ENCODE measurements at regions not wholly inside any gene's neighbourhood (a gene's known extent, or its start where the extent isn't known, plus 50 kb on each side); places are given as distances from the start of the nearest gene placed in this dataset.
A peak's percentile ranks its signal among the peaks of the same experiment; 100 is the strongest.
"Not testable (repeated sequence)": the region's sequence is repeated elsewhere in the genome, so short reads cannot be mapped to it uniquely, and the experiment has no call there.

- Histone ChIP-seq H3K36me3 (no peaks in the 10 kb centered on the region), H3K27me3 (no peaks in the 10 kb centered on the region), H3K9me3 (no peaks in the 10 kb centered on the region), H3K4me3 (no peak overlapping the region)
- peak; percentile 0 for DNase-seq
These were observed 1039.3 kb downstream of the STPG2 start for GRCh38 chr4:97104006-97104405.

GRCh38 chr4:97104666-97105065 is 1038.6 kb downstream of the STPG2 start:
- Histone ChIP-seq H3K36me3 (no peaks in the 10 kb centered on the region), H3K4me3 (no peak overlapping the region), H3K9me3 (no peaks in the 10 kb centered on the region), H3K27me3 (no peaks in the 10 kb centered on the region)
- no peak for DNase-seq

DNA sequence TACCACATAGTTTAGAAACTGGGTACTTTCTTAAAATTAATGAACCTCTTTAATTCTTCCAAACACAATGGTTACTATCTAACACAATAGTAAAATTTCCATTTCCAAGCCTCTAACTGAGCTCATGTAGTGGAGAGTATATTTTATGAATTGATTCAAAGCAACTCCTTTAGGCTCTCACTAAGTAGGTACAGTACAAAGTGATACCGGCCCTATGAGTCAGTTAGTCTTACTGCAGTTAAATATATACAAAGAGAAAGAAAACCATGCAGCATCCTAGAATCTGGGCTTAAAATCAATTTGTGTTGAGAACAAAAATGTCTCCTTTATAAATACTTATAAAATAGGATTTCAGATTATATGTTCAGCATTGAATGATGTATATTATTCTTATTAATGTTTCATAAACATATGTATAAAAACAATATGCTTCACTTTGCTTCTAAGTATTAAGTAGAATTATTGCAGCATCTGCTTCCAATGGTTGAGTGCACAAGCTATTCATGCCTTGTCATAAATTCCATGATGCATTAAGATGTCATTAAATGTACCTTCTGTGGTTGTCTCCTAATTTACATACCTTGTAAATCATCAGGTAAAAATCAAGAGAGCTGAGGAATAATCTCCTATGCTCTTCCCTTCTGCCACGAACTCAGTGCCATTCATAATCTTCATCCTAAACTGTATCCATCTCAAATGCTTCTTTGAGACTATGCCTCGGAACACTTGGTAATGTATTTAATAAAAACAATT is 1037.8 kb downstream of the STPG2 start:
- DNase-seq = no peak
- H3K9me3 ChIP-seq = no peaks in the 10 kb centered on the region
- H3K27me3 ChIP-seq = no peaks in the 10 kb centered on the region
- H3K36me3 ChIP-seq = no peaks in the 10 kb centered on the region
- H3K4me3 ChIP-seq = no peak overlapping the region

DNA sequence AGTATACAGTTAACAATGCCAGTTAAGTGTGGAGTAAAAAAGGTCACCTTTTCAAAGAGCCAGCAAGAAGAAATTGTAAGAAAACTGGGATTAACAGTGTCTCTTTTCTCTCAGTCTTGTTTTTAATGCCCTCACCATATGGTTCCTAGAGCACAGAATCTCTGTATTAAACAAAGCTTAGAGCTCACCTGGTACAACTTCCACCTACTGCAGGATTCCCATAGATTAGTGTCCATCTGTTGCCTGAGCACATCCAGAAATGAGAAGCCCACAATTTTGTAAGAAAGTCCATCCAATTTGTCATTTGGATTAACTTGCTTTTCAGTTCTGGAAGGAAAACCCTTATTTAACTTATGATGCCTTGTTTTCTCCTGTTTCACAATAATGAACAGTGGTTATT is 1037.1 kb downstream of the STPG2 start:
- no peak for DNase-seq
- Histone ChIP-seq H3K27me3 (no peaks in the 10 kb centered on the region), H3K36me3 (no peaks in the 10 kb centered on the region), H3K4me3 (no peak overlapping the region), H3K9me3 (no peaks in the 10 kb centered on the region)

GRCh38 chr4:97110506-97110905 is 1032.8 kb downstream of the STPG2 start:
- Histone ChIP-seq H3K36me3 (no peaks in the 10 kb centered on the region), H3K4me3 (no peak overlapping the region), H3K27me3 (no peaks in the 10 kb centered on the region), H3K9me3 (no peaks in the 10 kb centered on the region)
- no peak for DNase-seq

DNA sequence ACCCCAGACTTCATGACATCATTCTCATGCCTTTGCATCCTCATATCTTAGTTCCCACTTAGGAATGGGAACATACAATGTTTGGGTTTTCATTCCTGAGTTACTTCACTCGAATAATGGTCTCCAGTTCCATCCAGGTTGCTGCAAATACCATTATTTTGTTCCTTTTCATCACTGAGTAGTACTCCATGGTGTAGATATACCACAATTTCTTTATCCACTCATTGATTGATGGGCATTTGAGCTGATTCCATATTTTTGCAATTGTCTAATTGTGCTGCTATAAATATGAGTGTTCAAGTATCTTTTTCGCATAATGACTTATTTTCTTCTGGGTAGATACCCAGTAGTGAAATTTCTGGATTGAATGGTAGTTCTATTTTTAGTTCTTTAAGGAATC is 1026.8 kb downstream of the STPG2 start:
- Histone ChIP-seq H3K4me3 (no peak overlapping the region), H3K9me3 (no peaks in the 10 kb centered on the region), H3K27me3 (no peaks in the 10 kb centered on the region), H3K36me3 (no peaks in the 10 kb centered on the region)
- DNase-seq = no peak

DNA sequence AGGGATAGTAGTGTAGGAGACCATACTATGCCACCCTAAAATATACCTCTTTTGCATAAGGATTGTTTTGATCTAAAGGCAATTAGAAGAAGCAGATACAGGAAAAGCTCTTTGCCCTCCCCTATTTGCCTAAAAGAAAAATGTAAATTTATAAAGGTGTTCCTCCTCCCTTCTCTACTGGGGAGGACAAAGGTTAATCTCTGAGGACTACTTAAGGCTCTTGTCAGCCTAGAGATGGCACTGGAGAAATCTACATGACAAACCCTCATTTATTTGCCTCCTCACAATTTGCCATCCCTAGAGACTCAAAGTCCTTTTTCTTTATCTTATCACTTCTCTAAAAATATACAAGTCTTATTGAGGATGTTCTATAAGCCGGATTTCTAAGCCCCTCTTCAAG is 1021.8 kb downstream of the STPG2 start:
- no peak for DNase-seq

DNA sequence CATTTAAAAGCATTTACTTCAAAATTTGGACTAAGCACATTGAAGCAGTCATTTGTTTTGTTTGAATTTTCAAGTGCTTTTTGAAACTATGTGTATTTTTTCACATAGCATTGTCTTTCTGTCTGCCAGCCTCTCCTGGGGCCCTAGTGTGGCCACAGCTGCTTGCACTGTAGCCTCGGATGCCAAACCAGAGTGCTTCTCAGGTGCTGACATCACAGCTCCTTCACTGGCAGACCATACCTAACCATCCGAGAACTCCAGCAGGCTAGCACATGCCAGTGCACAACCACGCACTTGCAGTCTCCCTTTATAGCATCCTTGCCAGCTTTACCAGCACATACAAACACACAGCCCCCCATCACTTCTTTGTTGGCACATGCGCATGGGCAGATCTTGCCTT is 1019.7 kb downstream of the STPG2 start:
- no peaks in the 10 kb centered on the region for H3K27me3 ChIP-seq
- H3K36me3 ChIP-seq = no peaks in the 10 kb centered on the region
- no peak for DNase-seq
- no peak overlapping the region for H3K4me3 ChIP-seq
- H3K9me3 ChIP-seq = no peaks in the 10 kb centered on the region

More for the DNA sequence above, 1021.8 kb downstream of the STPG2 start:
- H3K36me3 ChIP-seq = no peaks in the 10 kb centered on the region
- no peak overlapping the region for H3K4me3 ChIP-seq
- no peaks in the 10 kb centered on the region for H3K27me3 ChIP-seq
- H3K9me3 ChIP-seq = no peaks in the 10 kb centered on the region

DNA sequence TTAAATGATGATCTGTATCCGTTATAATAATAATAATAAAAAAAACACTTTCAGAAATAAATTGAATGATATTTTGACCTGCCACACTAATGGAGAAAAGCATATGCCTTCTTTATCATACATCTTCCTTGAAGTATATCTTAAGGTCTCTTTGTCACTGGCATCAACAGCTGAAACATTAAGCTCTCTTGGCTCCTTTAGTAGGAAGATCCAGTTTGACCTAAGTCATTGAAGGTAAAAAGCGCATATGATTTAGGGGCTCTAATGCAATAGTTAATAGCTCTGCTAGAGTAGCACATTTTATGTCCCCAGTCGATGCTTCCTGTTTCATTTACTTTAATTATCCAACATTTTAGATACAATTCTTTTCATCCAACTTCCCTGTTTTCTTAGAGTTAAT is 1010.8 kb downstream of the STPG2 start:
- H3K36me3 ChIP-seq = no peaks in the 10 kb centered on the region
- H3K9me3 ChIP-seq = no peaks in the 10 kb centered on the region
- H3K4me3 ChIP-seq = no peak overlapping the region
- H3K27me3 ChIP-seq = no peaks in the 10 kb centered on the region
- no peak for DNase-seq

- Histone ChIP-seq H3K4me3 (no peak overlapping the region), H3K27me3 (no peaks in the 10 kb centered on the region), H3K9me3 (no peaks in the 10 kb centered on the region), H3K36me3 (no peaks in the 10 kb centered on the region)
- no peak for DNase-seq
These were observed 1008.8 kb downstream of the STPG2 start for GRCh38 chr4:97134456-97134855.

DNA sequence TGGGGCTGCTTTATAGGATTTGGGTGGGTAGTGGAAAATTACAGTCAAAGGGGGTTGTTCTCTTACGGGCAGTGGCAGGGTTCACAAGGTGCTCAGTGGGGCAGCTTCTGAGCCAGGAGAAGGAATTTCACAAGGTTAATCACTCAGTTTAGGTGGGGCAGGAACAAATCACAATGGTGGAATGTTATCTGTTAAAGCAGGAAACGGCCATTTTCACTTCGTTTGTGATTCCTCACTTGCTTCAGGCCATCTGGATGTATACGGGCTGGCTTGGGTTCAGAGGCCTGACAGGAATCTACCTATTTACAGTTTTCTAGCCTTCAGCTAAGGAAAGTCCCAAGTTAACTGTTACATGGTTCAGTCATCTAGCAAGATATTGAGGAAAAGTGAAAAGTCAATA is 1003.5 kb downstream of the STPG2 start:
- DNase-seq = no peak
- H3K9me3 ChIP-seq = no peaks in the 10 kb centered on the region
- no peaks in the 10 kb centered on the region for H3K27me3 ChIP-seq
- H3K4me3 ChIP-seq = no peak overlapping the region
- no peaks in the 10 kb centered on the region for H3K36me3 ChIP-seq

GRCh38 chr4:97140545-97140944 is 1002.7 kb downstream of the STPG2 start:
- H3K27me3 ChIP-seq = no peaks in the 10 kb centered on the region
- DNase-seq = no peak
- no peaks in the 10 kb centered on the region for H3K9me3 ChIP-seq
- no peak overlapping the region for H3K4me3 ChIP-seq
- H3K36me3 ChIP-seq = no peaks in the 10 kb centered on the region

DNA sequence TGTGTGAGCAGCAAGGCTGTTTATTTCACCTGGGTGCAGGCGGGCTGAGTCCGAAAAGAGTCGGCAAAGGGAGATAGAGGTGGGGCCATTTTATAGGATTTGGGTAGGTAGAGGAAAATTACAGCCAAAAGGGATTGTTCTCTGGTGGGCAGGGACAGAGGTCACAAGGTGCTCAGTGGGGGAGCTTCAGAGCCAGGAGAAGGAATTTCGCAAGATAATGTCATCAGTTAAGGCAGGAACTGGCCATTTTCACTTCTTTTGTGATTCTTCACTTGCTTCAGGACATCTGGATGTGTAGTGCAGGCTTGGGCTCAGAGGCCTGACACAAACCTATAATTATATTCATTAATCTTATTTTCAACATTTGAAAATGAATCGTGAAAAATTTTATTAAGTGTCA is 1001.9 kb downstream of the STPG2 start:
- H3K36me3 ChIP-seq, DNase-seq, H3K27me3 ChIP-seq, H3K9me3 ChIP-seq, H3K4me3 ChIP-seq: not testable (repeated sequence)

DNA sequence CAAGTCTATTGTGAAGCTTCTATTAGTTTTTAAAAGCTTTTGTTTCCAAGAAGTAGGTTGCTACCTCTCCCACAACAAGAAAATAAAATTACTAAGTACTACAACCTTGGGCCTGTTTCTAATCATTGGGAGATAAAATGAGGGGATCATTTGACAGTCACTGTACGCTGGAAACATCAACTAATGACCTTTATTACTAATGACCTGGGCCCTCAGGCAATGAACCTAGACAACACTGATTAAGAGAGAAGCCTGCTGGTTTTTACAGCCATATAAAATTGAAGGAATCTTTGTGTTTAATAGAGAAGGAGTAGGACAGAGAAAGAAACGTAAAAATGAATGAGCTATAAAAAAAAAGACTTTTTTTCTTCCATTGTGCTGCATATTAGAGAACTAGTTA is 1000.9 kb downstream of the STPG2 start:
- Histone ChIP-seq H3K27me3 (no peaks in the 10 kb centered on the region), H3K36me3 (no peaks in the 10 kb centered on the region), H3K4me3 (no peak overlapping the region), H3K9me3 (no peaks in the 10 kb centered on the region)
- no peak for DNase-seq

GRCh38 chr4:97142893-97143292 is 1000.4 kb downstream of the STPG2 start:
- H3K36me3 ChIP-seq = no peaks in the 10 kb centered on the region
- no peak for DNase-seq
- no peaks in the 10 kb centered on the region for H3K27me3 ChIP-seq
- no peaks in the 10 kb centered on the region for H3K9me3 ChIP-seq
- H3K4me3 ChIP-seq = no peak overlapping the region

DNA sequence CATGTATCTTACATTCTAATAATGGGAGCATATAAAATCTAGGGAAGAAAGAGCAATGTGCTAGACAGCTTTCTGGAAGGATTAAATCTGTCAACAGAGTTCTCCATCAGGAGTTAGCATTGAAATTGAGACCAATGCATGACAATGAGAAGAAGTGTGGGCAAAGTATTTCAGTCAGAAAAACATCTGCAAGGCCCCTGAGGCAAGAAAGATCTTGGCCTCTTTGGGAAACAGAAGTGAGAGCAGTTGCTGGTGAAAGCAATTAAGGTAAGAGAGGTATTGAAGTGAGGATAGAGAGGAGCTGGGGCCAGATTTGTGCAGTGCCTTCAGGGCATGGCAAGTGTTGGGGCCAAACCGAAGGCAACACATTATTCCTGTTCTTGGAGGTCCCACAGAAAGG is 999.1 kb downstream of the STPG2 start:
- DNase-seq = no peak
- Histone ChIP-seq H3K36me3 (no peaks in the 10 kb centered on the region), H3K27me3 (no peaks in the 10 kb centered on the region), H3K9me3 (no peaks in the 10 kb centered on the region), H3K4me3 (no peak overlapping the region)

DNA sequence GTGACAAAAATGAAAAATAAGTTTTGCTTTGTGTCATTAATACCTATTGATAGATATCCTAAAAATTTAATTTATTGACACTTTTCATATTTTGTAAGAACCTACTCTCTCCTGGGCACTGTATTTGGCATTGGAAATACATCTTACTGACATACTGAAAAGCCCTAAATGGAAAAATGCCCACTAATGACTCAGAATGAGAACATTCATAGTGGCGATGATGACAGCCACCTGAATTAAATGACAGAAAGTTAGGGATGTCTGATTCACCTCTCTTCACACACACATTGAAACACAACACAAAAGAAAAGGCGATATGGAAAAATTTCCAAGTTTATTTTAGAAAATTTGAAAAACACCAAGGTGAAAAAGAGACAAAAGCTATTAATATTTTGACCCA is 992.3 kb downstream of the STPG2 start:
- no peaks in the 10 kb centered on the region for H3K36me3 ChIP-seq

GRCh38 chr4:97152149-97152548 is 991.1 kb downstream of the STPG2 start:
- no peaks in the 10 kb centered on the region for H3K9me3 ChIP-seq
- no peak overlapping the region for H3K4me3 ChIP-seq
- H3K36me3 ChIP-seq = no peaks in the 10 kb centered on the region
- no peak for DNase-seq
- H3K27me3 ChIP-seq = no peaks in the 10 kb centered on the region

More for the DNA sequence above, 992.3 kb downstream of the STPG2 start:
- H3K27me3 ChIP-seq = no peaks in the 10 kb centered on the region
- no peak overlapping the region for H3K4me3 ChIP-seq
- no peaks in the 10 kb centered on the region for H3K9me3 ChIP-seq
- DNase-seq = no peak

DNA sequence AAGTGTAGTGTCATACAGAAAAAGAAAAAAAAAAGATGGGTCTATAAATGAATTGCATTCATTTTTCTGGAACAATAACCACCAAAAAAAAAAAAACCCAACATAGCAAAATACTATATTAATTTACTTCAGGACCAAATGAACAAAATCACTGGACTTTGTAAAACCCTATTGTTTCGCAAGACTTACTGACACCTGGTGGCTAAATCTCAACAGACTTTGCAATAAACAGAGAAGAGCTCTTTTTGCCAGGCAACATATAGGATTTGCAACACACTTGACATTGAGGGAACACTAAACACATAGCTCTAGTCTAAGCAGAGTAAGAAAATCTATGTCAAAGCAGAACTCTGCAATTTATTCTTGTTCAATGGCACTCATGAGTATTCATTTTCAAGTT is 990.2 kb downstream of the STPG2 start:
- DNase-seq = no peak
- Histone ChIP-seq H3K4me3 (no peak overlapping the region), H3K36me3 (no peaks in the 10 kb centered on the region), H3K27me3 (no peaks in the 10 kb centered on the region), H3K9me3 (no peaks in the 10 kb centered on the region)
